ENCODE measurements at regions not wholly inside any gene's neighbourhood (a gene's known extent, or its start where the extent isn't known, plus 50 kb on each side); places are given as distances from the start of the nearest gene placed in this dataset.

DNA sequence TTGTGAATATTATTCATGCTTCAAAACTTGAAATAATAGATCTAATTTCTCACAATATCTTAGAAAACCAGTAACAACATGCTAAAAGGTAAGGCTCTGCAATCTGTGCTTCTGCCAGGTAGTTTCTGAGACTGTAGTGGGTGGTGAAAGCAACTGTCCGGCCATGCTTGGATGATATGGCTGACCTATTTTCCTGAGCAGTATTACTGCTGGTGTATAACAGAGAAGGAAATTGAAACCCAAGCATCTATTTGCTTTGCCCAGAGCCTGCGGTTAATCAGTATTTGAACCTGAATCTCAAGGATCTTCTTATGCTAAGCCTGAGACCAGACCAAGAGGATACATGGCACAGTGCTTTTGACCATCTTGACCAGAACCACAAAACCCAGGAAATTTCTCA lies 563.8 kb downstream of the COL12A1 start:
- Histone ChIP-seq H3K79me2 (ENCODE audit: low read length) (no peaks in the 10 kb centered on the region), H3K36me3 (ENCODE audit: insufficient read depth, low read length) (no peaks in the 10 kb centered on the region), H2AFZ (ENCODE audit: low read length) (no peak overlapping the region), H3K27ac (ENCODE audit: low read length) (no peak overlapping the region), H3K4me2 (ENCODE audit: low read depth, low read length, poor library complexity, severe bottlenecking) (no peak overlapping the region), H3K9ac (ENCODE audit: low read length) (no peak overlapping the region), H3K4me1 (ENCODE audit: low read length) (no peaks in the 10 kb centered on the region), H3K4me3 (ENCODE audit: low read length) (no peak overlapping the region), H4K20me1 (ENCODE audit: insufficient read depth, low read depth, low read length) (no peaks in the 10 kb centered on the region), H3K9me2 (replicated peaks; ENCODE audit: insufficient read depth, low read length) (no peaks in the 10 kb centered on the region), H3K9me3 (ENCODE audit: low read length) (no peaks in the 10 kb centered on the region), H3K27me3 (ENCODE audit: low read length) (no peaks in the 10 kb centered on the region)
- no peak for DNase-seq

DNA sequence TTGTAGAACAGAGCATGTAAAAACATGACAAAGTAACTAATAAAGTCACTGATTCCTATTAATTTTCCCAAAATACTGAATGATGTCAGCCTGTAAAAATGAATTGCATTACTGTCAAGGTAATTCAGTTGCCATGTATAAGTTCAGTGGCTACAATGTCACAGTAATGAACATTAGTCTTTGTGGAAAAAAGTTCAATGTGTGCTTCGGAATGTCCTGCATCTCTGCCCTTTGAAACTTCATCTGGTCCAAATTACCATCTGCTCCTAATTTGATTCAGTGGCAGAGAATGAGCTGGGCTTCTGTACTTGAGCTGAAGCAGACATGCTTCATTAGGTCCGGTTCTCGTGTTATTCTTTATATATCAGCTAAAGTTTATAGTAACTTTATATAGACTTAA lies 567.4 kb downstream of the COL12A1 start:
- Histone ChIP-seq H3K36me3 (ENCODE audit: insufficient read depth, low read length) (no peaks in the 10 kb centered on the region), H3K27ac (ENCODE audit: low read length) (no peak overlapping the region), H3K9me2 (replicated peaks; ENCODE audit: insufficient read depth, low read length) (no peaks in the 10 kb centered on the region), H4K20me1 (ENCODE audit: insufficient read depth, low read depth, low read length) (no peaks in the 10 kb centered on the region), H2AFZ (ENCODE audit: low read length) (no peak overlapping the region), H3K4me2 (ENCODE audit: low read depth, low read length, poor library complexity, severe bottlenecking) (no peak overlapping the region), H3K9me3 (ENCODE audit: low read length) (no peaks in the 10 kb centered on the region), H3K79me2 (ENCODE audit: low read length) (no peaks in the 10 kb centered on the region), H3K27me3 (ENCODE audit: low read length) (no peaks in the 10 kb centered on the region), H3K4me1 (ENCODE audit: low read length) (no peaks in the 10 kb centered on the region), H3K9ac (ENCODE audit: low read length) (no peak overlapping the region), H3K4me3 (ENCODE audit: low read length) (no peak overlapping the region)
- no peak for DNase-seq

DNA sequence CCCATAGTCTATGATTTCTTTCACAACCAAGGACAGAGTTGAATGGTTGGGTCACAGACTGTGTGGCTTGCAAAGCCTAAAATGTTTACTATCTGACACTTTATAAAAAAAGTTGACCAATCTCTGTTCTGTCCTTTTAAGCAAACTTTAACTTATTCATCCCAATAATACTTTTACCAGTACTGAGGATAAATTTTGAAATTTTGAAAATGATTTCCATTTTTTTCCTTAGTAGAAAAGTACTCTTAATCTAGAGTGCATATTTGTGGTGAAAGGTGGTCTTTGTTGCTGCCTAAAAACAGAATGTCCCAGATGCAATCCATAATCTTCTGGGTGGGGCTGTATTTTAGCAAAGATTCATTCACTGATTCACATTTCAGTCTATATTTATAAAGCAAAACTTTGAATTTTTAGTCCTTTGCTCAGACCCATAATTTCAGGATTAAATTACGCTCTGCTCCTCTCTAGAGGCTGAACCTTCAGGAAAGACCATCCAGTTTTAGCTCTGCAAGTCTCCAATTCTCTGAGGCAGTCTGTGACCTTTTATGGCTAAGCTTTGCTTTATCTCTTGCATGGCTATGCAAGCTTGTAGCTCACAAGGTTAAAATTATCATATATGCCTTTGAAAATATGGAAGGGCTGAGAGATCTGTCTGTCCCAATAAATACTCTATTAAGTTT lies 573.5 kb downstream of the COL12A1 start:
- H3K4me1 ChIP-seq (ENCODE audit: low read length): no peaks in the 10 kb centered on the region
- no peaks in the 10 kb centered on the region for H3K36me3 ChIP-seq (ENCODE audit: insufficient read depth, low read length)
- no peak overlapping the region for H2AFZ ChIP-seq (ENCODE audit: low read length)
- no peaks in the 10 kb centered on the region for H3K79me2 ChIP-seq (ENCODE audit: low read length)
- no peaks in the 10 kb centered on the region for H3K9me3 ChIP-seq (ENCODE audit: low read length)
- no peak overlapping the region for H3K9ac ChIP-seq (ENCODE audit: low read length)
- H3K9me2 ChIP-seq (replicated peaks; ENCODE audit: insufficient read depth, low read length): no peaks in the 10 kb centered on the region
- no peaks in the 10 kb centered on the region for H3K27me3 ChIP-seq (ENCODE audit: low read length)
- no peaks in the 10 kb centered on the region for H4K20me1 ChIP-seq (ENCODE audit: insufficient read depth, low read depth, low read length)
- no peak overlapping the region for H3K4me2 ChIP-seq (ENCODE audit: low read depth, low read length, poor library complexity, severe bottlenecking)
- DNase-seq: no peak
- H3K27ac ChIP-seq (ENCODE audit: low read length): no peak overlapping the region
- no peak overlapping the region for H3K4me3 ChIP-seq (ENCODE audit: low read length)

DNA sequence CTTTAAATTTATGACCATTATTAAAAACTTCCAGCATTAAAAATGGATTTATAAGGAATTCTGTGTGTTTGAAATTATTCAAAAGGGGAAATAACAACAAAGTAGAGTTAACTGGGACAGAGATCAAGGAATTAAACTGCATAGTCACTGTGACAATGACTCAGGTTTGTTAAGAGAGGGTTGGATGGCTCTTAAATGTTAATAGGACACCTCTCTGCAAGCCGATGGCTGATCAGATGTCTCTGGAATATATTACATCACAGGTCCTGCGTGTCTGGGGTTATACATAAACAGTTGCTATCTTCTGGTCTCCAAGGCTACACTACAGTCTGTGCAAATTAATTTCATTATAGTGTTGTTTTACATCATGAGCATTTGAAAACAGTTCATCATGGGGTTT lies 574.3 kb downstream of the COL12A1 start:
- H3K4me1 ChIP-seq (ENCODE audit: low read length): no peaks in the 10 kb centered on the region

DNA sequence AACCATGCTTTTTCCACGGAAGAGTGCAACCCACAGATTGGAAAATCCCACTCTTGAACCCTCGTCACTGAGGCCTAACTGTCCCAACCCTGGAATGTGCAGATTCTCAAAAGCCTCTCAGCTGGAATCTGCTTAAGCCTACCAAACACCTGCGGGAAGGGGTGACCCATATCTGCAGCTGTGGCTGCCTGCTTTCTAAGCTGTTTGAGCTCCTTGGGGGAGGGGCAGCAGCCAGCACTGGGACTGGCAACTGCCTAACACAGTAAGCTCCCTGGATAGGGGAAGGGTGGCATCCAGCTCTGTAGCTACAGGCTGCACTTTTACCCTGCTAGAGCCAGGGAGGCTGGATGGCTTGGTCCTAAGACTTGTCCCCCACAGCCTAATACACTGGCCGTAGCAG lies 579.6 kb downstream of the COL12A1 start:
- Histone ChIP-seq H3K79me2 (ENCODE audit: low read length) (no peaks in the 10 kb centered on the region), H3K4me3 (ENCODE audit: low read length) (no peak overlapping the region), H3K27ac (ENCODE audit: low read length) (no peak overlapping the region), H4K20me1 (ENCODE audit: insufficient read depth, low read depth, low read length) (no peaks in the 10 kb centered on the region), H2AFZ (ENCODE audit: low read length) (no peak overlapping the region), H3K36me3 (ENCODE audit: insufficient read depth, low read length) (no peaks in the 10 kb centered on the region), H3K9me3 (ENCODE audit: low read length) (no peaks in the 10 kb centered on the region; the same call in 1 of the 2 replicates), H3K27me3 (ENCODE audit: low read length) (no peaks in the 10 kb centered on the region), H3K4me2 (ENCODE audit: low read depth, low read length, poor library complexity, severe bottlenecking) (no peak overlapping the region), H3K9me2 (replicated peaks; ENCODE audit: insufficient read depth, low read length) (no peaks in the 10 kb centered on the region; the same call in 1 of the 2 replicates), H3K9ac (ENCODE audit: low read length) (no peak overlapping the region), H3K4me1 (ENCODE audit: low read length) (no peaks in the 10 kb centered on the region)
- DNase-seq: no peak

More for the DNA sequence above, 574.3 kb downstream of the COL12A1 start:
- Histone ChIP-seq H3K9ac (ENCODE audit: low read length) (no peak overlapping the region), H3K79me2 (ENCODE audit: low read length) (no peaks in the 10 kb centered on the region), H3K9me3 (ENCODE audit: low read length) (no peaks in the 10 kb centered on the region), H3K9me2 (replicated peaks; ENCODE audit: insufficient read depth, low read length) (no peaks in the 10 kb centered on the region), H2AFZ (ENCODE audit: low read length) (no peak overlapping the region), H3K36me3 (ENCODE audit: insufficient read depth, low read length) (no peaks in the 10 kb centered on the region), H4K20me1 (ENCODE audit: insufficient read depth, low read depth, low read length) (no peaks in the 10 kb centered on the region), H3K27ac (ENCODE audit: low read length) (no peak overlapping the region), H3K4me2 (ENCODE audit: low read depth, low read length, poor library complexity, severe bottlenecking) (no peak overlapping the region), H3K4me3 (ENCODE audit: low read length) (no peak overlapping the region), H3K27me3 (ENCODE audit: low read length) (no peaks in the 10 kb centered on the region)
- no peak for DNase-seq

DNA sequence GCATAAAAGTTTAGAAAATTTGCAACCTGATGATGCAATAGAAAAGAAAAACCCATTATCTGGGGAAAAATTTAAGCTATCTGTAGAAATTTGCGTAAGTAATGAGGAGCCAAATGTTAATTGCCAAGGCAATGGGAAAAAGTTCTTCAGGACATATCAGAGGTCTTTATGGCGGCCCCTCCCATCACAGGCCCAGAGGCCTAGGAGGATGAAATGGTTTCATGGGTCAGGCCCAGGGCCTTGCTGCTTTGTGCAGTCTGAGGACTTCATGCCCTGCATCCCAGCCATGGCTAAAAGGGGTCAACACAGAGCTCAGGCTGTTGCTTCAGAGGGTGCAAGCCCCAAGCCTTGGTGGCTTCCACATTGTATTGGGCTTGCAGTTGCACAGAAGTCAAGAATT lies 582.8 kb downstream of the COL12A1 start:
- Histone ChIP-seq H3K4me3 (ENCODE audit: low read length) (no peak overlapping the region), H3K27me3 (ENCODE audit: low read length) (no peaks in the 10 kb centered on the region), H3K4me2 (ENCODE audit: low read depth, low read length, poor library complexity, severe bottlenecking) (no peak overlapping the region), H4K20me1 (ENCODE audit: insufficient read depth, low read depth, low read length) (no peaks in the 10 kb centered on the region), H3K9me2 (replicated peaks; ENCODE audit: insufficient read depth, low read length) (no peaks in the 10 kb centered on the region; the same call in 1 of the 2 replicates), H3K4me1 (ENCODE audit: low read length) (no peaks in the 10 kb centered on the region), H2AFZ (ENCODE audit: low read length) (no peak overlapping the region), H3K27ac (ENCODE audit: low read length) (no peak overlapping the region), H3K9ac (ENCODE audit: low read length) (no peak overlapping the region), H3K9me3 (ENCODE audit: low read length) (no peaks in the 10 kb centered on the region; the same call in 1 of the 2 replicates), H3K79me2 (ENCODE audit: low read length) (no peaks in the 10 kb centered on the region), H3K36me3 (ENCODE audit: insufficient read depth, low read length) (no peaks in the 10 kb centered on the region)
- DNase-seq: no peak

DNA sequence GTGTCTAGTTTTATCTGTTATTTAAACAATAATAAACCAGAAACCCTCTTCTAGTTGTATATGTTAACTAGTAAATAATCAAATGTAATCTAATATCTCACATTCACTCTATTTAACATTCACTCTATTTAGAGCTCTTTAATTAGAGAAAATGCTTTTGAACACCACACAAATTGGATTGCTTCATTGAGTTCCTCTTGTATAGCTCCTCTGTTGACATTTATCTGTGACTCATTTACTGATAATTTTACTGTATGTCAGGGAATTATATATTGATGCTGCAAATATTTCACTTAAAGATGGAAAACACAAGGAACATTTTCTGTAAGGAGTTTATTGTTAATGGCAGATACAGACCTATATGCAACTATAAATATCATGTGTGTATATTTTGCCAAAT lies 594.6 kb downstream of the COL12A1 start:
- H3K4me2 ChIP-seq (ENCODE audit: low read depth, low read length, poor library complexity, severe bottlenecking): no peak overlapping the region
- no peak overlapping the region for H3K27ac ChIP-seq (ENCODE audit: low read length)
- H3K9me2 ChIP-seq (replicated peaks; ENCODE audit: insufficient read depth, low read length): 0 out of 2 replicates have a peak, but pooled peaks cover 3% of the 10 kb centered on the region
- H3K36me3 ChIP-seq (ENCODE audit: insufficient read depth, low read length): no peaks in the 10 kb centered on the region
- H3K4me3 ChIP-seq (ENCODE audit: low read length): no peak overlapping the region
- no peak overlapping the region for H2AFZ ChIP-seq (ENCODE audit: low read length)
- H3K9ac ChIP-seq (ENCODE audit: low read length): no peak overlapping the region
- no peaks in the 10 kb centered on the region for H4K20me1 ChIP-seq (ENCODE audit: insufficient read depth, low read depth, low read length)
- H3K9me3 ChIP-seq (ENCODE audit: low read length): no peaks in the 10 kb centered on the region
- no peak for DNase-seq
- no peaks in the 10 kb centered on the region for H3K4me1 ChIP-seq (ENCODE audit: low read length)
- H3K79me2 ChIP-seq (ENCODE audit: low read length): no peaks in the 10 kb centered on the region
- H3K27me3 ChIP-seq (ENCODE audit: low read length): no peaks in the 10 kb centered on the region

DNA sequence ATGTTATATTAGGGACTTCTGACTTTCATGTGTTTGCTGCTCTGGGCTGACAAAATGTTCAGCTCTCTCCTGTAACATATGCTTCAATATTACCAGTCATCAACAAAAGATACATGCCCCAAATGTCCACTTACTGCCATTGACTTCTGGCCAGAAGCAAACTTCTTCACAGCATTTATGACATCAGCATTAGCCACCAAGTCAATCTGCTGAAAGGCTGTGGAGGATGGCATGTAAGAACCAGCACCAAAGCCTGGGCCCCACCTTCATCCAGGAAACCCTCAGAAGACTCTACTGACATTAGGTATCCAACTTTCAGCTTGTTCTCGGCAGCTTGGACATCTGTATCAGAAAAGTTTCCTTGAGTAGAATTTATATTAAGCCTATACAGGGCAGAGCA lies 595.5 kb downstream of the COL12A1 start:
- H2AFZ ChIP-seq (ENCODE audit: low read length): no peak overlapping the region
- DNase-seq: no peak
- H3K9ac ChIP-seq (ENCODE audit: low read length): no peak overlapping the region
- no peaks in the 10 kb centered on the region for H4K20me1 ChIP-seq (ENCODE audit: insufficient read depth, low read depth, low read length)
- H3K27ac ChIP-seq (ENCODE audit: low read length): no peak overlapping the region
- no peaks in the 10 kb centered on the region for H3K79me2 ChIP-seq (ENCODE audit: low read length)
- no peaks in the 10 kb centered on the region for H3K9me2 ChIP-seq (replicated peaks; ENCODE audit: insufficient read depth, low read length)
- no peaks in the 10 kb centered on the region for H3K9me3 ChIP-seq (ENCODE audit: low read length)
- no peaks in the 10 kb centered on the region for H3K36me3 ChIP-seq (ENCODE audit: insufficient read depth, low read length)
- no peaks in the 10 kb centered on the region for H3K4me1 ChIP-seq (ENCODE audit: low read length)
- no peak overlapping the region for H3K4me3 ChIP-seq (ENCODE audit: low read length)
- H3K4me2 ChIP-seq (ENCODE audit: low read depth, low read length, poor library complexity, severe bottlenecking): no peak overlapping the region
- H3K27me3 ChIP-seq (ENCODE audit: low read length): no peaks in the 10 kb centered on the region

Measured in Karpas-422 (cell line).